NCI-H146 (cell line): ENCODE measurements at regions not wholly inside any gene's neighbourhood (a gene's known extent, or its start where the extent isn't known, plus 50 kb on each side); places are given as distances from the start of the nearest gene placed in this dataset.
A peak's percentile ranks its signal among the peaks of the same experiment; 100 is the strongest.
"Not testable (repeated sequence)": the region's sequence is repeated elsewhere in the genome, so short reads cannot be mapped to it uniquely, and the experiment has no call there.

ENCODE experiments used
- DNase-seq: peaks from one replicate; lab custom pipeline; 2025; lab: John Stamatoyannopoulos, UW

- peak; percentile 79 for DNase-seq
Observed at GRCh38 chr9:7542693-7543092, 256.9 kb downstream of the DMAC1 start.

- DNase-seq: no peak
Observed at GRCh38 chr9:7542126-7542525, 257.5 kb downstream of the DMAC1 start.

GRCh38 chr9:7536310-7536939 lies 263.2 kb downstream of the DMAC1 start:
- peak; percentile 83 for DNase-seq

GRCh38 chr9:7534211-7534935 lies 265.2 kb downstream of the DMAC1 start:
- DNase-seq: no peak

GRCh38 chr9:7533376-7534090 lies 266.0 kb downstream of the DMAC1 start:
- no peak for DNase-seq

GRCh38 chr9:7523426-7524043 lies 276.0 kb downstream of the DMAC1 start:
- no peak for DNase-seq

GRCh38 chr9:7520396-7520795 lies 279.2 kb downstream of the DMAC1 start:
- DNase-seq: no peak

- DNase-seq: no peak
Observed at GRCh38 chr9:7516376-7516775, 283.2 kb downstream of the DMAC1 start.

- no peak for DNase-seq
Observed at GRCh38 chr9:7510199-7510598, 289.4 kb downstream of the DMAC1 start.

GRCh38 chr9:7509576-7510145 lies 289.9 kb downstream of the DMAC1 start:
- no peak for DNase-seq

- DNase-seq: no peak
Observed at GRCh38 chr9:7508516-7508915, 291.1 kb downstream of the DMAC1 start.

GRCh38 chr9:7507566-7508270 lies 291.9 kb downstream of the DMAC1 start:
- DNase-seq: no peak

GRCh38 chr9:7507026-7507425 lies 292.6 kb downstream of the DMAC1 start:
- DNase-seq: no peak

GRCh38 chr9:7500521-7500920 lies 299.1 kb downstream of the DMAC1 start:
- peak; percentile 25 for DNase-seq

- no peak for DNase-seq
Observed at GRCh38 chr9:7491641-7492040, 307.9 kb downstream of the DMAC1 start.

- no peak for DNase-seq
Observed at GRCh38 chr9:7490317-7491108, 309.1 kb downstream of the DMAC1 start.

GRCh38 chr9:7489036-7489435 lies 310.5 kb downstream of the DMAC1 start:
- DNase-seq: peak; percentile 93

GRCh38 chr9:7484014-7484413 lies 315.6 kb downstream of the DMAC1 start:
- DNase-seq: not testable (repeated sequence)

GRCh38 chr9:7481570-7481969 lies 318.0 kb downstream of the DMAC1 start:
- no peak for DNase-seq

- DNase-seq: no peak
Observed at GRCh38 chr9:7479300-7479699, 320.3 kb downstream of the DMAC1 start.

GRCh38 chr9:7478646-7479045 lies 320.9 kb downstream of the DMAC1 start:
- DNase-seq: no peak
